GM19463 (cell line): ENCODE measurements at regions not wholly inside any gene's neighbourhood (a gene's known extent, or its start where the extent isn't known, plus 50 kb on each side); places are given as distances from the start of the nearest gene placed in this dataset.
"Not testable (repeated sequence)": the region's sequence is repeated elsewhere in the genome, so short reads cannot be mapped to it uniquely, and the experiment has no call there.

Experiments
- ATAC-seq: cut with Tn5 transposase; IDR thresholded peaks from one replicate; pipeline ENCODE4 v1.9.1; 2021; ENCODE audit warnings: mild to moderate bottlenecking, moderate library complexity; ENCODE audit not compliant: unreplicated experiment

- no peak for ATAC-seq
Observed at GRCh38 chr6:112967974-112968373, 620.8 kb downstream of the RFPL4B start.

- ATAC-seq: no peak
Observed at GRCh38 chr6:112971651-112972050, 624.5 kb downstream of the RFPL4B start.

GRCh38 chr6:112974931-112975330 is 627.8 kb downstream of the RFPL4B start:
- ATAC-seq: not testable (repeated sequence)

- not testable (repeated sequence) for ATAC-seq
Observed at GRCh38 chr6:112976579-112976978, 629.4 kb downstream of the RFPL4B start.

GRCh38 chr6:112979830-112980229 is 632.7 kb downstream of the RFPL4B start:
- no peak for ATAC-seq

- no peak for ATAC-seq
Observed at GRCh38 chr6:112980676-112981075, 633.5 kb downstream of the RFPL4B start.

- no peak for ATAC-seq
Observed at GRCh38 chr6:112983713-112984261, 636.7 kb downstream of the RFPL4B start.

- no peak for ATAC-seq
Observed at GRCh38 chr6:112984899-112985298, 637.8 kb downstream of the RFPL4B start.

- ATAC-seq: no peak
Observed at GRCh38 chr6:112986321-112986720, 639.2 kb downstream of the RFPL4B start.

- ATAC-seq: no peak
Observed at GRCh38 chr6:112988748-112989147, 641.6 kb downstream of the RFPL4B start.

GRCh38 chr6:112990971-112991370 is 643.8 kb downstream of the RFPL4B start:
- ATAC-seq: no peak

- no peak for ATAC-seq
Observed at GRCh38 chr6:112991912-112992311, 644.8 kb downstream of the RFPL4B start.

- no peak for ATAC-seq
Observed at GRCh38 chr6:112997421-112998085, 650.4 kb downstream of the RFPL4B start.

GRCh38 chr6:113004054-113004453 is 656.9 kb downstream of the RFPL4B start:
- ATAC-seq: no peak

- ATAC-seq: no peak
Observed at GRCh38 chr6:113004470-113005270, 657.5 kb downstream of the RFPL4B start.

- no peak for ATAC-seq
Observed at GRCh38 chr6:113006494-113006893, 659.4 kb downstream of the RFPL4B start.

- ATAC-seq: no peak
Observed at GRCh38 chr6:113009682-113010081, 662.6 kb downstream of the RFPL4B start.

- ATAC-seq: no peak
Observed at GRCh38 chr6:113010196-113010989, 663.3 kb downstream of the RFPL4B start.

GRCh38 chr6:113011389-113011788 is 664.3 kb downstream of the RFPL4B start:
- ATAC-seq: no peak

- no peak for ATAC-seq
Observed at GRCh38 chr6:113011801-113012200, 664.7 kb downstream of the RFPL4B start.

- no peak for ATAC-seq
Observed at GRCh38 chr6:113015249-113015648, 668.1 kb downstream of the RFPL4B start.
